GM18951 (cell line): ENCODE measurements at regions not wholly inside any gene's neighbourhood (a gene's known extent, or its start where the extent isn't known, plus 50 kb on each side); places are given as distances from the start of the nearest gene placed in this dataset.

ENCODE experiments used
- POLR2A ChIP-seq: IDR thresholded peaks from 4 replicates; pipeline ENCODE4 v1.6.1; 2011; ENCODE audit warnings: mild to moderate bottlenecking; ENCODE audit not compliant: insufficient read length, insufficient read depth; ENCODE audit errors: extremely low read depth
- in situ Hi-C: fragments of 300-500 bp; cut with MboI; formaldehyde crosslinking; loops from one replicate; pipeline ENCODE4 v1.12.0; 2022; ENCODE audit warnings: low sequenced_read_pairs, mixed read lengths, inconsistent platforms; ENCODE audit not compliant: unreplicated experiment

DNA sequence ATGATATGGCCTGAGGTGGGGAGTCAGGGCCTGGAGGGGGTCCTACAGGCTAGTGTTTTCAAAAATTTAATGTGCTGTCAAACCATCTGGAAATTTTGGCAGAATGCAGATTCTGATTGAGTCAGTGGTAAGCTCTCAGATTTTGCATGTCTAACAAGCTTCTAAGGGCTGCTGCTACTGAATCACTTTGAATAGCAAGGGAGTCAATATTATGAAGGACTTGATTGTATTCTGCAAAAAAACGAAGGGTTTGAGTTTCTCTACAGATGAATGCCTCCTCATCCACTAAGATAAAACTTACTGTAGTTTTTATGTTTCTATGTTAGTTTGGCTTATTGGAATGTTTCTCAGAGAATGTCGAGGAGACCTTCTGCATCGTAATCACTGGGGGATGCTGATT lies 179.5 kb downstream of the TMEM38B start:
- no peak for TF ChIP-seq POLR2A
- in situ Hi-C loops, result loop anchor here (25.0 kb wide), 1 partner anchor 1264 kb away; no protein-coding TSS in a partner anchor

- no peak for TF ChIP-seq POLR2A
- in situ Hi-C loops, result no loop called here
Observed at GRCh38 chr9:105877721-105878120, 183.4 kb downstream of the TMEM38B start.

DNA sequence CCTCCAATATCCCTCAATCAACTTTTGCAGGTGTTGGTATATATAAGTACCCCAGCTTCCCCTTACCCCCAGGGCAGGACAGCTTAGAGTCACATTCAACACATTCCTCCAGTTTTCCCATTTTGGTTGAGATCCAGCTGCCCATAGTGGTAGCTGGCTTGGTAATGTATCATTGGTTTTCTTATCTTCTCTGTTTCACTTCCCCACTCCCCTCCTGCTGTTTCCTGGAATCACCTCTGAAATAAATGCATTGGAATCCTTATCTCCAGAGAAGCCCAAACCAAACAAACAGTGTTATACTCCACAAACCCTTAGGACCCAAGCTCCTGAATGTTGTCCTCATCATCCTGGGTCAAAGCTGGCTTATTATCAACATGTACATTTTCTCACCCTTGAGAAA lies 184.8 kb downstream of the TMEM38B start:
- in situ Hi-C loops, result no loop called here
- TF ChIP-seq POLR2A, result no peak

GRCh38 chr9:105880517-105880916 lies 186.2 kb downstream of the TMEM38B start:
- no peak for TF ChIP-seq POLR2A
- in situ Hi-C loops, result no loop called here

DNA sequence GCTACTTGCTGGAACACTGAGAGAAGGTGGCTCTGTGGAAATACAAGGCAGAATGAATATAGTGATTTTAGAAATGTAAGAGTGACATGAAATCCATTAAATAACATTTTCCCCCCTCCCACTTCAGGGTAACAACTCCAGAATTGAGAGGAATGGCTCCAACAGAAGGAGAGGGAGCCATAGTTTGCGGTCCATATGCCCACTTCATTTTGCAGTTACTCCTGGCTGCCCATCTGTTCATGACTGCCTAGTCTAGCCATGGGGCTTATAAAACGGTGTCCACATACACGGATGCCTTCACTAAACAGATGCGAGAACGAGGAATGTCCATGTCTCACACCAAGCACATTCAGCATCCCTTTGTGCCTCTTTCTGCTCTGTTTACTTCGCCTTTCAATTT lies 186.7 kb downstream of the TMEM38B start:
- no peak for TF ChIP-seq POLR2A
- in situ Hi-C loops, result no loop called here

DNA sequence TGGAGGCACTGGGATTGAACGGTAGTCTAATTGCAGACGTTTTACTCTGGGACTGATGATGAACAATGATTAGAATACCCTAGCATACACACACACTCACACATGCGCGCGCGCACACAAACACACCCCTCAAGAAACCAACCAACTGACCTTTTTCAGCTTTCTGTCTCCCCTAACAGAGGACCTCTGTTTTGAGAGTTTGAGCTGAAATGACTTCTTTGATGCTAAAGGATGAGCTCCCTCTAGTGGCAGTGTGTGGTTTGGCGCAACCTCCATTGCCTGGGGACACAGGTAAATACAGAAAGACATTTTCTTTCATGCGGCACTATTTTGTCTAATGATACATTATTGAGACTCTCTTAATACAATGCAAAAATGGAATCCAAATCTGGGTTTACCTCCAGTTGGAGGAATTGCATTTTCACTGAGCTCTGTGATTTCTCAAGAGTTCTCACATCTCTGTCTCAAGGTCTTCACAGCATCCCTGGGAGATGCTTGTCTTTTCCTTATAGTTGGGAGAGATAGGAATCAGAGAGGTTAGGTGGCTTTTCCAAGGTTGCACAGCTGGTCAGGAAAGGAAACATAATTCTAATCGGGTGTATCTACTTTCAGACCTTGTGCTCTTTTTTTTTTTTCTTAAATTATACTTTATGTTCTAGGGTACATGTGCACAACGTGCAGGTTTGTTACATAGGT lies 187.5 kb downstream of the TMEM38B start:
- in situ Hi-C loops, result no loop called here

GRCh38 chr9:105883847-105884246 lies 189.5 kb downstream of the TMEM38B start:
- no peak for TF ChIP-seq POLR2A
- in situ Hi-C loops, result no loop called here

More for the DNA sequence above, 187.5 kb downstream of the TMEM38B start:
- TF ChIP-seq POLR2A, result no peak

DNA sequence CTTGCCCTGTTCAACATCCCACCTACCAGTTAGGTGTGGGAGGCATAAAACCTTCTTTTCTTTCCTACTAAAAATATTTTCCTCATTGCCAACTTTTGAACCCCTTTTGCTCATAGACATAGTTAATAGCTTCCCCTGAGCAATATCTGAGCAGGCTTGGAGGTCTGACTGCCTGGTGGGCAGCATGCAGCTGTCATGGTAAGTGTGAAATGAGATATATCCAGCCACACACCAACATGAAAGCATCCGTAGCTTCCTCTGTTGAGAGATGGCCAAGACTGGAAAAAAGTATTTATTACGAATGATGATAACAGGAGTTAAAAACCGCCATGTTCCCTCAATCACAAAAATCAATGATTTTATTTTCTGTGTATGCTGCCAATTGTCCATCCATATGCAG lies 190.1 kb downstream of the TMEM38B start:
- no peak for TF ChIP-seq POLR2A

GRCh38 chr9:105886136-105886535 lies 191.8 kb downstream of the TMEM38B start:
- in situ Hi-C loops, result no loop called here
- no peak for TF ChIP-seq POLR2A

More for the DNA sequence above, 190.1 kb downstream of the TMEM38B start:
- in situ Hi-C loops, result no loop called here

DNA sequence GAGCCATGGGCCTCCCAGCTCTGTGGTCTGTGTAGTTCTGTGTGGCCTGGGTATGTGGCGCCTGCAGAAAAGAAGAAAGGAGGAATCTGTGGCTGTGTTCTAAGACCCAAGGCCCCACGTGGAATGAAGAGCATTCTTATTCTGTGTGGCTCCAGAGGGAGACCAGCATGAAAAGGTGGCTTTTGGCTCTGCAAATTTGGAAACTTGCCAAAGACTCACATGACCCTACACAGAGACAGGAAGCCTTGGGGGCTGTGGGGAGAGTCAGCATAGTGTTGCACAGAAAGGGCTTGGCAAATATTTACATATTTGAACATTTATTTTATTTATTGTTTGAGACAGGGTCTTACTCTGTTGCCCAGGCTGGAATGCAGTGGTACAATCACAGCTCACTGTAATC lies 193.3 kb downstream of the TMEM38B start:
- in situ Hi-C loops, result no loop called here
- no peak for TF ChIP-seq POLR2A

- in situ Hi-C loops, result no loop called here
- TF ChIP-seq POLR2A, result no peak
Observed at GRCh38 chr9:105890046-105890822, 195.9 kb downstream of the TMEM38B start.

GRCh38 chr9:105900123-105900522 lies 205.8 kb downstream of the TMEM38B start:
- in situ Hi-C loops, result no loop called here
- TF ChIP-seq POLR2A, result no peak

- TF ChIP-seq POLR2A, result no peak
- in situ Hi-C loops, result no loop called here
Observed at GRCh38 chr9:105901514-105902109, 207.3 kb downstream of the TMEM38B start.

- in situ Hi-C loops, result no loop called here
- no peak for TF ChIP-seq POLR2A
Observed at GRCh38 chr9:105908069-105908468, 213.7 kb downstream of the TMEM38B start.
